Left lung (tissue), 4 donors: ENCODE measurements at regions not wholly inside any gene's neighbourhood (a gene's known extent, or its start where the extent isn't known, plus 50 kb on each side); places are given as distances from the start of the nearest gene placed in this dataset.

Experiments
- ATAC-seq: fragments of 200-7000 bp; cut with Tn5 transposase; one replicate; pipeline ENCODE4 v1.9.1; 2020; ENCODE audit warnings: moderate library complexity
- DNase-seq, 4 donors: peaks; one replicate each; pipeline ENCODE4 v3.0.0-alpha.2; 2013 to 2020
- H3K27ac ChIP-seq, 2 donors: fragments of 200-600 bp; sonication (generic) in 1 of 2; one replicate each; pipeline versions ENCODE4 v1.5.0 to v1.8.0; 2020 to 2021
- H3K27me3 ChIP-seq, 2 donors: fragments of 200-600 bp; sonication (generic) in 1 of 2; one replicate each; pipeline versions ENCODE4 v1.5.0 to v1.8.0; 2020 to 2021
- H3K36me3 ChIP-seq, 2 donors: fragments of 200-600 bp; sonication (generic) in 1 of 2; one replicate each; pipeline versions ENCODE4 v1.5.0 to v1.8.0; 2020 to 2021
- H3K4me1 ChIP-seq, 2 donors: fragments of 200-600 bp; one replicate each; pipeline ENCODE4 v1.8.0; 2021
- H3K4me3 ChIP-seq, 2 donors: fragments of 200-600 bp; sonication (generic) in 1 of 2; one replicate each; pipeline versions ENCODE4 v1.5.0 to v1.8.0; 2020 to 2021; ENCODE audit warnings: mild to moderate bottlenecking in 1 of 2
- H3K9me3 ChIP-seq, 2 donors: fragments of 200-600 bp; sonication (generic) in 1 of 2; one replicate each; pipeline versions ENCODE4 v1.5.0 to v1.8.0; 2020 to 2021
- intact Hi-C, 2 donors: fragments of 100-400 bp; cut with DNase I; formaldehyde crosslinking; loops; one replicate each; pipeline versions ENCODE4 v1.11.2 to v1.14.2; 2022
- TF ChIP-seq, protein P1 (sequence below), 2 donors: fragments of 200-600 bp; sonication (generic) in 1 of 2; IDR thresholded peaks; one replicate each; pipeline versions ENCODE4 v1.5.0 to v1.8.0; 2021; ENCODE audit warnings: antibody characterized with exemption in 2 of 2
- donor health status: DM: no; HTN: yes; CAD: no.
- donor health status: DM: no; HTN: no; CAD: no.

DNA sequence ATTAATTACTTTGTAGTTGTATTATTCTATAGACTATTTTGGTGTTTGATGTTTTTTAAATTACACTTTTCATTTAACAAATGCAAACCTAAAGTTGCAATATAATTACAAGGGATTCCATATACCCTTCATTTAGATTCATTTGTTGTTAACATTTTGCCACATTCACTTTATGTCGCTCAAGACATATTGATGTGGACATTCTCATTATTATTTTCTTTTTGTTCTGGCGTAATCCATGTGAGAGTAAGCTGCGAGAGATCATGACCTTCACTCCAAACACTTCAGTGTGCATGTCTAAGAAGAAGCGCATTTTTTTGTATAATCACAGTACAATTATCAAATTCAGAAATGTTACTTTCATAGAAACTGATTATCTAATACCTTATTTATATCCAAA is 280.6 kb downstream of the CALCRL start:
- Histone ChIP-seq H3K27me3 (no peaks in the 10 kb centered on the region), H3K9me3 (no peaks in the 10 kb centered on the region), H3K4me3 (no peak overlapping the region), H3K4me1 (no peaks in the 10 kb centered on the region), H3K27ac (no peak overlapping the region), H3K36me3 (no peaks in the 10 kb centered on the region)
- intact Hi-C loops = no loop called here
- TF ChIP-seq, protein P1, sequence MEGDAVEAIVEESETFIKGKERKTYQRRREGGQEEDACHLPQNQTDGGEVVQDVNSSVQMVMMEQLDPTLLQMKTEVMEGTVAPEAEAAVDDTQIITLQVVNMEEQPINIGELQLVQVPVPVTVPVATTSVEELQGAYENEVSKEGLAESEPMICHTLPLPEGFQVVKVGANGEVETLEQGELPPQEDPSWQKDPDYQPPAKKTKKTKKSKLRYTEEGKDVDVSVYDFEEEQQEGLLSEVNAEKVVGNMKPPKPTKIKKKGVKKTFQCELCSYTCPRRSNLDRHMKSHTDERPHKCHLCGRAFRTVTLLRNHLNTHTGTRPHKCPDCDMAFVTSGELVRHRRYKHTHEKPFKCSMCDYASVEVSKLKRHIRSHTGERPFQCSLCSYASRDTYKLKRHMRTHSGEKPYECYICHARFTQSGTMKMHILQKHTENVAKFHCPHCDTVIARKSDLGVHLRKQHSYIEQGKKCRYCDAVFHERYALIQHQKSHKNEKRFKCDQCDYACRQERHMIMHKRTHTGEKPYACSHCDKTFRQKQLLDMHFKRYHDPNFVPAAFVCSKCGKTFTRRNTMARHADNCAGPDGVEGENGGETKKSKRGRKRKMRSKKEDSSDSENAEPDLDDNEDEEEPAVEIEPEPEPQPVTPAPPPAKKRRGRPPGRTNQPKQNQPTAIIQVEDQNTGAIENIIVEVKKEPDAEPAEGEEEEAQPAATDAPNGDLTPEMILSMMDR (IDR thresholded peaks at IDR 0.05) = no peak
- ATAC-seq (no peak), DNase-seq (no peak)

GRCh38 chr2:187165936-187166610 is 282.0 kb downstream of the CALCRL start:
- ATAC-seq = no peak
- Histone ChIP-seq H3K4me3 (no peak overlapping the region), H3K27me3 (no peaks in the 10 kb centered on the region), H3K9me3 (no peaks in the 10 kb centered on the region), H3K36me3 (no peaks in the 10 kb centered on the region), H3K27ac (no peak overlapping the region), H3K4me1 (no peaks in the 10 kb centered on the region)
- DNase-seq = no peak
- intact Hi-C loops = no loop called here
- TF ChIP-seq, protein P1 (IDR thresholded peaks at IDR 0.05) = no peak

- peaks cover 0 to 21% of the 10 kb centered on the region in 2 donors for H3K9me3 ChIP-seq
- no peaks in the 10 kb centered on the region for H3K36me3 ChIP-seq
- no peaks in the 10 kb centered on the region for H3K27me3 ChIP-seq
- ATAC-seq (no peak), DNase-seq (no peak)
- no peaks in the 10 kb centered on the region for H3K4me1 ChIP-seq
- no peak overlapping the region for H3K27ac ChIP-seq
- TF ChIP-seq, protein P1 (IDR thresholded peaks at IDR 0.05) = no peak
- intact Hi-C loops = no loop called here
- no peak overlapping the region for H3K4me3 ChIP-seq
Observed at GRCh38 chr2:187158452-187158851, 289.6 kb downstream of the CALCRL start.

- H3K4me3 ChIP-seq = no peak overlapping the region
- TF ChIP-seq, protein P1 (IDR thresholded peaks at IDR 0.05) = no peak
- ATAC-seq = no peak
- H3K36me3 ChIP-seq = no peaks in the 10 kb centered on the region
- no peak for DNase-seq
- intact Hi-C loops = no loop called here
- no peaks in the 10 kb centered on the region for H3K27me3 ChIP-seq
- peaks cover 0 to 21% of the 10 kb centered on the region in 2 donors for H3K9me3 ChIP-seq
- no peak overlapping the region for H3K27ac ChIP-seq
- H3K4me1 ChIP-seq = no peaks in the 10 kb centered on the region
Observed at GRCh38 chr2:187157046-187157445, 291.0 kb downstream of the CALCRL start.

DNA sequence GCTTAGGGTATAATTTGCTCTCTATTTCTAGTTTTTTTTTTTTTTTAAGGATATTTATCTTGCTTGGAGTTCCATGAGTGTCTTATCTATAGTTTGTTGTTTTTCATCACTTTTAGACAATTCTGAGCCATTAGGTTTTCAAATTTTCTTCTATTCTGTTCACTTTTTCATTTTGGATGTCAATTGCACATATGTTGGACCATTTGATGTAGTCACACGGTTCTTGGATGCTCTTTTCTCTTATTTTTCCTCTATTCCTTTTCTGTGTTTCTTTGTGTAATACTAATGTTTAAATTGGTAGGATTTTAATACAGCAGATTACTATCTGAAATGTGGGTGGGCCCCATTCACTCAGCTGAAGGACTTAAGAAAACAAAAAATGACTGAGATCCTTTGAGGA is 292.6 kb downstream of the CALCRL start:
- TF ChIP-seq, protein P1 (IDR thresholded peaks at IDR 0.05) = no peak
- ATAC-seq = no peak
- DNase-seq = no peak
- H3K9me3 ChIP-seq = peaks cover 0 to 21% of the 10 kb centered on the region in 2 donors
- H3K27ac ChIP-seq = no peak overlapping the region
- intact Hi-C loops = no loop called here
- H3K27me3 ChIP-seq = no peaks in the 10 kb centered on the region
- H3K4me3 ChIP-seq = no peak overlapping the region
- no peaks in the 10 kb centered on the region for H3K4me1 ChIP-seq
- no peaks in the 10 kb centered on the region for H3K36me3 ChIP-seq
